ENCODE measurements at regions not wholly inside any gene's neighbourhood (a gene's known extent, or its start where the extent isn't known, plus 50 kb on each side); places are given as distances from the start of the nearest gene placed in this dataset.

DNA sequence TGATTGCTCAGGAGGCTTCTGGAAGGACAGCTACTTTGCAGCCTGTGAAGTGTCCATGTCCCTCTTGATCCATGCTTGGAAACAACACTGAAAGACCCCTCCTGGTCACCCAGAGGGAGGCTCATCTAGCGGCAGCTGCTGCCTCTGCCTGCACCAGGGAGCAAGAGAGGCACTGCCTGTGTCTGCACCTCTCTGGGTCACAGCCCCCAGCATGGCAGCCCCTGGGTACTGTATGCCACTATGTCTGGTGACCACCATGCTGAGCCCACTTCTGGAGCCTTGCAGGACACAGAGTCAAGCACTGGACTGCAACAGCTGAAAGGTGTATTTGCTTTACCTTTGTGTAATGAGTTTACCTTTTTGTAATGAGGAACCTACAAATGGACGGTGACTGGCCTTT is 186.3 kb upstream of the MYT1L start:
- Histone ChIP-seq H3F3A (ENCODE audit: insufficient read depth, low read length) (no peaks in the 10 kb centered on the region), H3K9me3 (replicated peaks; ENCODE audit: insufficient read depth, low read length) (no peaks in the 10 kb centered on the region), H3K79me2 (ENCODE audit: low read length) (no peaks in the 10 kb centered on the region), H3K4me2 (ENCODE audit: low read depth, low read length) (no peak overlapping the region), H3K27ac (ENCODE audit: low read length) (no peak overlapping the region), H3K4me3 (ENCODE audit: low read length) (no peak overlapping the region), H4K20me1 (ENCODE audit: insufficient read depth, low read length) (no peaks in the 10 kb centered on the region), H3K9ac (ENCODE audit: low read length) (no peak overlapping the region), H3K4me1 (ENCODE audit: low read length) (no peaks in the 10 kb centered on the region), H3K27me3 (replicated peaks; ENCODE audit: insufficient read depth, low read length) (no peaks in the 10 kb centered on the region), H3K9me2 (replicated peaks; ENCODE audit: insufficient read depth, low read length) (no peaks in the 10 kb centered on the region), H2AFZ (ENCODE audit: low read length) (no peak overlapping the region), H3K36me3 (replicated peaks; ENCODE audit: insufficient read depth, low read length) (no peaks in the 10 kb centered on the region)
- DNase-seq = no peak
- no peak for TF ChIP-seq EZH2phosphoT487 (IDR thresholded peaks at IDR 0.05; ENCODE audit: low read length)

DNA sequence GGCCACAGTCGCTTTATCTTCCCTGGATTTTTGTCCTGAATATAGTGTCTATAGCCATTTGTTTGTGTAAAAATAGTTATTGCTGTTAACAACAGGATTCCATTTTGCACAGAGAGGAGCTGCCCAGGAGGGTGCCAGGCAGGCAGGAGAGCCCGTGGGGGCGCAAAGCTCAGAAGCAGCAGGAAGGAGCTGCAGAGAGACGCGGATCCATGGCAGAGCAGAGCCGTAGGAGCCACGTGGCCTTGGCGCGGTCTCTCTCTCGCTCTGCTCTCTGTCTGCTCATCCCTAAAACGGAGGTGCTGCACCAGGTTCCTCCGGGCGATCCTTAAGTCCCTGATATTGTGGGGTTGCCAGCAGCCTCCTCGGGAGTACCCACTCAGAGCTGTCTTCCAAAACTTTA is 185.3 kb upstream of the MYT1L start:
- Histone ChIP-seq H3K9me3 (replicated peaks; ENCODE audit: insufficient read depth, low read length) (no peaks in the 10 kb centered on the region), H3K79me2 (ENCODE audit: low read length) (no peaks in the 10 kb centered on the region), H3K9ac (ENCODE audit: low read length) (no peak overlapping the region), H3K27me3 (replicated peaks; ENCODE audit: insufficient read depth, low read length) (no peaks in the 10 kb centered on the region), H3K4me1 (ENCODE audit: low read length) (no peaks in the 10 kb centered on the region), H3K9me2 (replicated peaks; ENCODE audit: insufficient read depth, low read length) (no peaks in the 10 kb centered on the region), H3K4me2 (ENCODE audit: low read depth, low read length) (no peak overlapping the region), H3K4me3 (ENCODE audit: low read length) (no peak overlapping the region), H3K36me3 (replicated peaks; ENCODE audit: insufficient read depth, low read length) (no peaks in the 10 kb centered on the region), H3K27ac (ENCODE audit: low read length) (no peak overlapping the region), H3F3A (ENCODE audit: insufficient read depth, low read length) (no peaks in the 10 kb centered on the region), H2AFZ (ENCODE audit: low read length) (no peak overlapping the region), H4K20me1 (ENCODE audit: insufficient read depth, low read length) (no peaks in the 10 kb centered on the region)
- TF ChIP-seq, protein P1, sequence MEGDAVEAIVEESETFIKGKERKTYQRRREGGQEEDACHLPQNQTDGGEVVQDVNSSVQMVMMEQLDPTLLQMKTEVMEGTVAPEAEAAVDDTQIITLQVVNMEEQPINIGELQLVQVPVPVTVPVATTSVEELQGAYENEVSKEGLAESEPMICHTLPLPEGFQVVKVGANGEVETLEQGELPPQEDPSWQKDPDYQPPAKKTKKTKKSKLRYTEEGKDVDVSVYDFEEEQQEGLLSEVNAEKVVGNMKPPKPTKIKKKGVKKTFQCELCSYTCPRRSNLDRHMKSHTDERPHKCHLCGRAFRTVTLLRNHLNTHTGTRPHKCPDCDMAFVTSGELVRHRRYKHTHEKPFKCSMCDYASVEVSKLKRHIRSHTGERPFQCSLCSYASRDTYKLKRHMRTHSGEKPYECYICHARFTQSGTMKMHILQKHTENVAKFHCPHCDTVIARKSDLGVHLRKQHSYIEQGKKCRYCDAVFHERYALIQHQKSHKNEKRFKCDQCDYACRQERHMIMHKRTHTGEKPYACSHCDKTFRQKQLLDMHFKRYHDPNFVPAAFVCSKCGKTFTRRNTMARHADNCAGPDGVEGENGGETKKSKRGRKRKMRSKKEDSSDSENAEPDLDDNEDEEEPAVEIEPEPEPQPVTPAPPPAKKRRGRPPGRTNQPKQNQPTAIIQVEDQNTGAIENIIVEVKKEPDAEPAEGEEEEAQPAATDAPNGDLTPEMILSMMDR (IDR thresholded peaks at IDR 0.05; ENCODE audit: low read length) = no peak
- no peak for TF ChIP-seq EZH2 (optimal IDR thresholded peaks at IDR 0.05; ENCODE audit: low read depth, low read length)
- TF ChIP-seq EZH2phosphoT487 (IDR thresholded peaks at IDR 0.05; ENCODE audit: low read length) = no peak
- no peak for DNase-seq

DNA sequence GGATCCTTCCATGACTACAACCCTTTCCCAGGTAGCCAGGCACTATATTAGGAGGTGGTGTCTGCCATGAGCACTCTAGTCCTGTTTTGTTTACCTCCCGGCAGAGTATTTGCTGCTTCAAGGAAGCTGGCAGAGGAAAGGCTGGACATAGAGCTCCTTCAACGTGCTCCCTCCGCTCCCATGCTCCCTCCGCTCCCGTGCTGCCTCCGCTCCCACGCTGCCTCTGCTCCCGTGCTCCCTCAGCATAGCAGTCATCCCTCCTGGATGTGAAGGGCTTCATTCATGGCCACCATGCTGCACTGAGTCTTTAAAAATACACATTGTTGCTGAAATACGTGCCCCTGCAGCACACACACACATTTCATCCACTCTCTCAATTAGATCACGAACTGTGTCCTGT is 181.9 kb upstream of the MYT1L start:
- Histone ChIP-seq H3K4me3 (ENCODE audit: low read length) (no peak overlapping the region), H3K27me3 (replicated peaks; ENCODE audit: insufficient read depth, low read length) (no peaks in the 10 kb centered on the region), H3F3A (ENCODE audit: insufficient read depth, low read length) (no peaks in the 10 kb centered on the region), H4K20me1 (ENCODE audit: insufficient read depth, low read length) (no peaks in the 10 kb centered on the region), H3K4me1 (ENCODE audit: low read length) (no peaks in the 10 kb centered on the region), H3K9me3 (replicated peaks; ENCODE audit: insufficient read depth, low read length) (no peaks in the 10 kb centered on the region), H3K9ac (ENCODE audit: low read length) (no peak overlapping the region), H3K9me2 (replicated peaks; ENCODE audit: insufficient read depth, low read length) (no peaks in the 10 kb centered on the region), H3K27ac (ENCODE audit: low read length) (no peak overlapping the region), H3K36me3 (replicated peaks; ENCODE audit: insufficient read depth, low read length) (no peaks in the 10 kb centered on the region), H2AFZ (ENCODE audit: low read length) (no peak overlapping the region), H3K4me2 (ENCODE audit: low read depth, low read length) (no peak overlapping the region), H3K79me2 (ENCODE audit: low read length) (no peaks in the 10 kb centered on the region)
- no peak for DNase-seq
- TF ChIP-seq EZH2phosphoT487 (IDR thresholded peaks at IDR 0.05; ENCODE audit: low read length) (no peak), EZH2 (optimal IDR thresholded peaks at IDR 0.05; ENCODE audit: low read depth, low read length) (no peak)
- TF ChIP-seq, protein P1 (IDR thresholded peaks at IDR 0.05; ENCODE audit: low read length) = no peak

- DNase-seq = no peak
- Histone ChIP-seq H3K9me3 (replicated peaks; ENCODE audit: insufficient read depth, low read length) (no peaks in the 10 kb centered on the region), H3K27ac (ENCODE audit: low read length) (no peak overlapping the region), H4K20me1 (ENCODE audit: insufficient read depth, low read length) (no peaks in the 10 kb centered on the region), H3K9me2 (replicated peaks; ENCODE audit: insufficient read depth, low read length) (no peaks in the 10 kb centered on the region), H3K4me3 (ENCODE audit: low read length) (no peak overlapping the region), H3K36me3 (replicated peaks; ENCODE audit: insufficient read depth, low read length) (no peaks in the 10 kb centered on the region), H3K27me3 (replicated peaks; ENCODE audit: insufficient read depth, low read length) (no peaks in the 10 kb centered on the region), H3K4me1 (ENCODE audit: low read length) (no peaks in the 10 kb centered on the region), H2AFZ (ENCODE audit: low read length) (no peak overlapping the region), H3K9ac (ENCODE audit: low read length) (no peak overlapping the region), H3F3A (ENCODE audit: insufficient read depth, low read length) (no peaks in the 10 kb centered on the region), H3K4me2 (ENCODE audit: low read depth, low read length) (no peak overlapping the region), H3K79me2 (ENCODE audit: low read length) (no peaks in the 10 kb centered on the region)
- TF ChIP-seq EZH2 (optimal IDR thresholded peaks at IDR 0.05; ENCODE audit: low read depth, low read length) (no peak), EZH2phosphoT487 (IDR thresholded peaks at IDR 0.05; ENCODE audit: low read length) (no peak)
- TF ChIP-seq, protein P1 (IDR thresholded peaks at IDR 0.05; ENCODE audit: low read length) = no peak
These were observed 176.4 kb upstream of the MYT1L start for GRCh38 chr2:2507417-2507997.

All from MM.1S (cell line).